Loucy (cell line): ENCODE measurements at regions not wholly inside any gene's neighbourhood (a gene's known extent, or its start where the extent isn't known, plus 50 kb on each side); places are given as distances from the start of the nearest gene placed in this dataset.
"Not testable (repeated sequence)": the region's sequence is repeated elsewhere in the genome, so short reads cannot be mapped to it uniquely, and the experiment has no call there.

ENCODE experiments used
- H2AFZ ChIP-seq: fragments of 200-600 bp; sonication (generic); 2 replicates; pipeline ENCODE4 v1.6.0; 2016; ENCODE audit warnings: antibody characterized with exemption, mild to moderate bottlenecking, low read length, moderate library complexity
- H3F3A ChIP-seq: fragments of 200-600 bp; 2 replicates; pipeline ENCODE4 v1.6.0; 2016; ENCODE audit warnings: antibody characterized with exemption, low read depth, mild to moderate bottlenecking
- H3K27me3 ChIP-seq: fragments of 200-600 bp; sonication (generic); 2 replicates; pipeline ENCODE4 v1.6.1; 2014; ENCODE audit warnings: low read length, mild to moderate bottlenecking; ENCODE audit not compliant: insufficient read depth, poor library complexity, severe bottlenecking
- H3K36me3 ChIP-seq: fragments of 200-600 bp; sonication (generic); 2 replicates; pipeline ENCODE4 v1.6.1; 2016; ENCODE audit warnings: low read length; ENCODE audit not compliant: insufficient read depth
- H3K4me1 ChIP-seq: fragments of 200-600 bp; sonication (generic); 2 replicates; pipeline ENCODE4 v1.5.1; 2014; ENCODE audit warnings: low read length, mild to moderate bottlenecking; ENCODE audit not compliant: insufficient read depth, poor library complexity, severe bottlenecking
- H3K4me2 ChIP-seq: fragments of 200-600 bp; sonication (generic); 2 replicates; pipeline ENCODE4 v1.6.0; 2014; ENCODE audit warnings: antibody characterized with exemption, low read length, low read depth, mild to moderate bottlenecking; ENCODE audit not compliant: poor library complexity, severe bottlenecking
- H3K4me3 ChIP-seq: fragments of 200-600 bp; sonication (generic); 2 replicates; pipeline ENCODE4 v1.5.1; 2014; ENCODE audit warnings: low read length, mild to moderate bottlenecking, mixed read lengths; ENCODE audit not compliant: poor library complexity, severe bottlenecking
- H3K79me2 ChIP-seq: fragments of 200-600 bp; sonication (generic); 2 replicates; pipeline ENCODE4 v1.6.1; 2014; ENCODE audit warnings: low read length; ENCODE audit not compliant: insufficient read depth
- H3K9ac ChIP-seq: fragments of 200-600 bp; sonication (generic); 2 replicates; pipeline ENCODE4 v1.6.0; 2014; ENCODE audit warnings: mild to moderate bottlenecking, low read depth, low read length, moderate library complexity; ENCODE audit not compliant: poor library complexity, severe bottlenecking
- H3K9me2 ChIP-seq: fragments of 200-600 bp; sonication (generic); replicated peaks from 2 replicates; pipeline ENCODE4 v1.6.1; 2016; ENCODE audit warnings: low read depth, low read length, mixed read lengths
- H3K9me3 ChIP-seq: fragments of 200-600 bp; sonication (generic); 2 replicates; pipeline ENCODE4 v1.6.1; 2014; ENCODE audit warnings: mild to moderate bottlenecking, antibody characterized with exemption, low read length, low read depth; ENCODE audit not compliant: insufficient read depth
- H4K20me1 ChIP-seq: fragments of 200-600 bp; sonication (generic); 2 replicates; pipeline ENCODE4 v1.6.0; 2014; ENCODE audit warnings: antibody characterized with exemption, low read length, mild to moderate bottlenecking; ENCODE audit not compliant: insufficient read depth, poor library complexity, severe bottlenecking
- CTCF ChIP-seq: fragments of 200-600 bp; sonication (generic); conservative IDR thresholded peaks from 2 replicates; pipeline ENCODE4 v1.5.1; 2014; ENCODE audit warnings: mild to moderate bottlenecking, antibody characterized with exemption, low read length
- EZH2phosphoT487 ChIP-seq: fragments of 200-600 bp; IDR thresholded peaks from 2 replicates; pipeline ENCODE4 v1.6.1; 2018; ENCODE audit warnings: antibody characterized with exemption, mild to moderate bottlenecking, moderate library complexity, borderline replicate concordance

- Histone ChIP-seq H3K79me2 (no peaks in the 10 kb centered on the region), H3K4me3 (no peak overlapping the region), H3K4me2 (no peak overlapping the region), H2AFZ (peak overlapping the region; percentile 44; the same call in 1 of the 2 replicates), H3K9me2 (no peaks in the 10 kb centered on the region), H3F3A (no peaks in the 10 kb centered on the region), H3K9ac (no peak overlapping the region), H3K27me3 (no peaks in the 10 kb centered on the region), H4K20me1 (no peaks in the 10 kb centered on the region), H3K36me3 (no peaks in the 10 kb centered on the region), H3K9me3 (no peaks in the 10 kb centered on the region), H3K4me1 (peaks cover 10% of the 10 kb centered on the region)
- TF ChIP-seq EZH2phosphoT487 (no peak), CTCF (peak; percentile 47)
These were observed 119.7 kb downstream of the ZNF281 start for GRCh38 chr1:200290010-200290685.

- no peaks in the 10 kb centered on the region for H3K4me1 ChIP-seq
- TF ChIP-seq CTCF (no peak), EZH2phosphoT487 (no peak)
- H3K79me2 ChIP-seq, result no peaks in the 10 kb centered on the region
- no peaks in the 10 kb centered on the region for H3F3A ChIP-seq
- H3K9me2 ChIP-seq, result no peaks in the 10 kb centered on the region
- H4K20me1 ChIP-seq, result no peaks in the 10 kb centered on the region
- no peaks in the 10 kb centered on the region for H3K27me3 ChIP-seq
- H3K9ac ChIP-seq, result no peak overlapping the region
- no peaks in the 10 kb centered on the region for H3K9me3 ChIP-seq
- no peak overlapping the region for H2AFZ ChIP-seq
- H3K4me2 ChIP-seq, result no peak overlapping the region
- no peak overlapping the region for H3K4me3 ChIP-seq
- H3K36me3 ChIP-seq, result no peaks in the 10 kb centered on the region
These were observed 121.6 kb downstream of the ZNF281 start for GRCh38 chr1:200288226-200288625.

- H3K9me2 ChIP-seq, H3K79me2 ChIP-seq, H3K4me3 ChIP-seq, H2AFZ ChIP-seq, H3K36me3 ChIP-seq, H4K20me1 ChIP-seq, H3K4me1 ChIP-seq, H3K9me3 ChIP-seq, H3K4me2 ChIP-seq, H3K9ac ChIP-seq, H3F3A ChIP-seq, H3K27me3 ChIP-seq: not testable (repeated sequence)
These were observed 125.6 kb downstream of the ZNF281 start for GRCh38 chr1:200284236-200284635.

GRCh38 chr1:200282497-200283122, 127.2 kb downstream of the ZNF281 start:
- H3K4me2 ChIP-seq, result no peak overlapping the region

More at GRCh38 chr1:200282497-200283122, 127.2 kb downstream of the ZNF281 start:
- Histone ChIP-seq H3K9ac (no peak overlapping the region), H3K9me2 (no peaks in the 10 kb centered on the region), H2AFZ (no peak overlapping the region), H3K4me1 (no peaks in the 10 kb centered on the region), H3K79me2 (no peaks in the 10 kb centered on the region), H3F3A (no peaks in the 10 kb centered on the region), H4K20me1 (no peaks in the 10 kb centered on the region), H3K9me3 (no peaks in the 10 kb centered on the region), H3K27me3 (no peaks in the 10 kb centered on the region), H3K4me3 (no peak overlapping the region), H3K36me3 (no peaks in the 10 kb centered on the region)
- TF ChIP-seq CTCF (no peak), EZH2phosphoT487 (no peak)
